H9 (cell line): ENCODE measurements at regions not wholly inside any gene's neighbourhood (a gene's known extent, or its start where the extent isn't known, plus 50 kb on each side); places are given as distances from the start of the nearest gene placed in this dataset.

ENCODE experiments used
- DNase-seq: peaks from one replicate; pipeline ENCODE4 v3.0.0-alpha.2; 2017
- H2AFZ ChIP-seq: one replicate; pipeline ENCODE4 v1.6.1; 2013; ENCODE audit warnings: mild to moderate bottlenecking, low read length, control low read depth, moderate library complexity
- H2AK5ac ChIP-seq: 2 replicates; pipeline ENCODE4 v1.6.1; 2013; ENCODE audit warnings: low read length, control low read depth, mixed read lengths; ENCODE audit not compliant: insufficient read length
- H2BK120ac ChIP-seq: one replicate; pipeline ENCODE4 v1.6.1; 2013; ENCODE audit warnings: low read depth, mild to moderate bottlenecking, low read length, control low read depth, inconsistent platforms; ENCODE audit not compliant: poor library complexity, severe bottlenecking
- H2BK12ac ChIP-seq: 2 replicates; pipeline ENCODE4 v1.6.1; 2013; ENCODE audit warnings: low read length, control low read depth, mixed read lengths, low read depth; ENCODE audit not compliant: insufficient read length
- H2BK15ac ChIP-seq: 2 replicates; pipeline ENCODE4 v1.6.1; 2013; ENCODE audit warnings: low read depth, low read length, control low read depth
- H2BK20ac ChIP-seq: one replicate; pipeline ENCODE4 v1.6.1; 2013; ENCODE audit warnings: low read depth, mild to moderate bottlenecking, low read length, control low read depth, inconsistent platforms; ENCODE audit not compliant: poor library complexity, severe bottlenecking
- H2BK5ac ChIP-seq: 2 replicates; pipeline ENCODE4 v1.6.1; 2013; ENCODE audit warnings: low read length, control low read depth, mixed read lengths; ENCODE audit not compliant: insufficient read length
- H3K14ac ChIP-seq: 2 replicates; pipeline ENCODE4 v1.6.1; 2013; ENCODE audit warnings: low read length, control low read depth; ENCODE audit not compliant: insufficient read depth
- H3K18ac ChIP-seq: 2 replicates; pipeline ENCODE4 v1.6.1; 2013; ENCODE audit warnings: low read depth, mild to moderate bottlenecking, mixed read lengths, low read length, control low read depth; ENCODE audit not compliant: insufficient read length
- H3K23ac ChIP-seq: 2 replicates; pipeline ENCODE4 v1.6.1; 2013; ENCODE audit warnings: low read length, control low read depth, mixed read lengths, low read depth; ENCODE audit not compliant: insufficient read length
- H3K23me2 ChIP-seq: 2 replicates; pipeline ENCODE4 v1.6.1; 2013; ENCODE audit warnings: low read depth, mild to moderate bottlenecking, mixed read lengths, low read length, control low read depth; ENCODE audit not compliant: insufficient read length, poor library complexity, severe bottlenecking
- H3K27ac ChIP-seq: 2 replicates; pipeline ENCODE4 v1.5.1; 2013; ENCODE audit warnings: low read length, control low read depth, mixed read lengths, low read depth; ENCODE audit not compliant: insufficient read length
- H3K27me3 ChIP-seq: 2 replicates; pipeline ENCODE4 v1.6.1; 2013; ENCODE audit warnings: low read length, control low read depth, inconsistent platforms; ENCODE audit not compliant: insufficient read depth
- H3K4ac ChIP-seq: 2 replicates; pipeline ENCODE4 v1.6.1; 2013; ENCODE audit warnings: low read depth, mild to moderate bottlenecking, control low read depth, inconsistent platforms, low read length, moderate library complexity
- H3K4me1 ChIP-seq: 2 replicates; pipeline ENCODE4 v1.6.1; 2013; ENCODE audit warnings: low read length, control low read depth, inconsistent platforms; ENCODE audit not compliant: insufficient read depth
- H3K4me2 ChIP-seq: 2 replicates; pipeline ENCODE4 v1.6.1; 2013; ENCODE audit warnings: low read length, control low read depth, mixed read lengths; ENCODE audit not compliant: insufficient read length, insufficient read depth
- H3K56ac ChIP-seq: 2 replicates; pipeline ENCODE4 v1.6.1; 2013; ENCODE audit warnings: low read depth, mild to moderate bottlenecking, mixed read lengths, low read length, control low read depth; ENCODE audit not compliant: insufficient read length
- H3K79me1 ChIP-seq: 2 replicates; pipeline ENCODE4 v1.6.1; 2013; ENCODE audit warnings: low read depth, mild to moderate bottlenecking, moderate library complexity, low read length, control low read depth, inconsistent platforms; ENCODE audit not compliant: insufficient read depth, poor library complexity, severe bottlenecking
- H3K79me2 ChIP-seq: 2 replicates; pipeline ENCODE4 v1.6.1; 2013; ENCODE audit warnings: low read length, control low read depth, inconsistent platforms; ENCODE audit not compliant: insufficient read depth
- H3K9ac ChIP-seq: 2 replicates; pipeline ENCODE4 v1.6.1; 2013; ENCODE audit warnings: low read length, control low read depth, mixed read lengths; ENCODE audit not compliant: insufficient read length; ENCODE audit errors: extremely low read depth
- H3K9me3 ChIP-seq: one replicate; pipeline ENCODE4 v1.6.1; 2013; ENCODE audit warnings: low read depth, low read length, inconsistent platforms; ENCODE audit not compliant: control insufficient read depth
- H3T11ph ChIP-seq: one replicate; pipeline ENCODE4 v1.6.1; 2013; ENCODE audit warnings: mild to moderate bottlenecking, low read length, control low read depth, inconsistent platforms
- H4K20me1 ChIP-seq: one replicate; pipeline ENCODE4 v1.6.1; 2013; ENCODE audit not compliant: control insufficient read depth, insufficient read length, insufficient read depth
- H4K5ac ChIP-seq: 2 replicates; pipeline ENCODE4 v1.6.1; 2013; ENCODE audit warnings: low read depth, mild to moderate bottlenecking, mixed read lengths, low read length, control low read depth; ENCODE audit not compliant: insufficient read length
- H4K8ac ChIP-seq: replicated peaks from 2 replicates; pipeline ENCODE4 v1.6.1; 2013; ENCODE audit warnings: low read length, control low read depth, mixed read lengths, low read depth; ENCODE audit not compliant: insufficient read length
- H4K91ac ChIP-seq: 2 replicates; pipeline ENCODE4 v1.6.1; 2013; ENCODE audit warnings: low read depth, mild to moderate bottlenecking, moderate library complexity, mixed read lengths, low read length, control low read depth; ENCODE audit not compliant: insufficient read length
- H3K27ac Mint-ChIP-seq, 3 experiments: 2 replicates in 2 of 3; 3 replicates in 1 of 3; pipeline ENCODE4 v1.8.0; 2020 to 2021; ENCODE audit warnings: mixed read lengths in 3 of 3, mild to moderate bottlenecking in 1 of 3, moderate library complexity in 1 of 3
- H3K27me3 Mint-ChIP-seq: 2 replicates; pipeline ENCODE4 v1.8.0; 2021; ENCODE audit warnings: low read depth, mild to moderate bottlenecking, moderate library complexity, mixed read lengths
- H3K36me3 Mint-ChIP-seq, 3 experiments: 2 replicates in 2 of 3; 3 replicates in 1 of 3; pipeline ENCODE4 v1.8.0; 2020 to 2021; ENCODE audit warnings: low read depth in 3 of 3, mixed read lengths in 3 of 3; ENCODE audit not compliant: insufficient read depth in 1 of 3
- H3K4me1 Mint-ChIP-seq, 2 experiments: 2 replicates each; pipeline ENCODE4 v1.8.0; 2020; ENCODE audit warnings: mixed read lengths in 2 of 2
- H3K4me3 Mint-ChIP-seq, 2 experiments: 2 replicates in 1 of 2; 3 replicates in 1 of 2; pipeline ENCODE4 v1.8.0; 2020 to 2021; ENCODE audit warnings: mild to moderate bottlenecking in 2 of 2, mixed read lengths in 2 of 2, moderate library complexity in 1 of 2
- H3K9me3 Mint-ChIP-seq, 2 experiments: 2 replicates in 1 of 2; 3 replicates in 1 of 2; pipeline ENCODE4 v1.8.0; 2020; ENCODE audit warnings: mild to moderate bottlenecking in 2 of 2, mixed read lengths in 2 of 2, moderate library complexity in 1 of 2
- CTCF ChIP-seq: fragments of 200-600 bp; sonication (generic); conservative IDR thresholded peaks from 3 replicates; pipeline ENCODE4 v1.8.0; 2021; ENCODE audit warnings: antibody characterized with exemption, mild to moderate bottlenecking
- WGBS: extraction: QIAGEN DNeasy Blood & Tissue Kit; methylation state at CpG from one replicate; pipeline ENCODE4 v1.1.7; 2013; ENCODE audit warnings: missing lambda C conversion rate, low lambda C conversion rate, mixed read lengths; ENCODE audit not compliant: insufficient read length; ENCODE audit errors: extremely low coverage; 5-methylcytosine and 5-hydroxymethylcytosine counted together

GRCh38 chr13:57408312-57408711, 223.2 kb upstream of the PCDH17 start:
- H3K9me3 Mint-ChIP-seq = peaks cover 0 to 3% of the 10 kb centered on the region in 2 experiments; a peak in 2 of 5 replicates
- Histone ChIP-seq H3K27ac (no peak overlapping the region), H4K5ac (no peak overlapping the region), H3K9ac (no peak overlapping the region), H3K4me1 (no peaks in the 10 kb centered on the region), H2AK5ac (no peak overlapping the region), H4K91ac (no peak overlapping the region), H3K56ac (no peak overlapping the region), H2BK120ac (no peak overlapping the region), H3K27me3 (no peaks in the 10 kb centered on the region), H3T11ph (no peak overlapping the region), H3K4me2 (no peak overlapping the region), H3K79me2 (no peaks in the 10 kb centered on the region), H3K23me2 (no peaks in the 10 kb centered on the region), H3K4ac (no peak overlapping the region), H2BK5ac (no peak overlapping the region), H3K9me3 (no peaks in the 10 kb centered on the region), H2AFZ (no peak overlapping the region), H3K18ac (no peak overlapping the region), H3K23ac (no peak overlapping the region), H3K79me1 (no peaks in the 10 kb centered on the region), H4K20me1 (no peaks in the 10 kb centered on the region), H3K14ac (no peak overlapping the region), H2BK12ac (no peak overlapping the region), H4K8ac (no peak overlapping the region), H2BK20ac (no peak overlapping the region), H2BK15ac (no peak overlapping the region)
- H3K36me3 Mint-ChIP-seq = peaks cover 0 to 3% (median 0%) of the 10 kb centered on the region in 3 experiments; a peak in 1 of 7 replicates
- H3K27me3 Mint-ChIP-seq = no peaks in the 10 kb centered on the region
- no peak for TF ChIP-seq CTCF
- DNase-seq = no peak
- H3K4me3 Mint-ChIP-seq = no peak overlapping the region
- peaks cover 7 to 8% of the 10 kb centered on the region in 2 experiments; a peak in 3 of 4 replicates for H3K4me1 Mint-ChIP-seq
- WGBS = no CpG with 5 or more reads among the region's 2 CpGs
- no peak overlapping the region for H3K27ac Mint-ChIP-seq
